Activated CD8-positive, alpha-beta memory T cell treated with anti-CD3 and anti-CD28 coated beads for 24 hours (primary cell): ENCODE measurements at regions not wholly inside any gene's neighbourhood (a gene's known extent, or its start where the extent isn't known, plus 50 kb on each side); places are given as distances from the start of the nearest gene placed in this dataset.

Experiments
- DNase-seq: peaks from one replicate; pipeline ENCODE4 v3.0.0-alpha.2; 2020

DNA sequence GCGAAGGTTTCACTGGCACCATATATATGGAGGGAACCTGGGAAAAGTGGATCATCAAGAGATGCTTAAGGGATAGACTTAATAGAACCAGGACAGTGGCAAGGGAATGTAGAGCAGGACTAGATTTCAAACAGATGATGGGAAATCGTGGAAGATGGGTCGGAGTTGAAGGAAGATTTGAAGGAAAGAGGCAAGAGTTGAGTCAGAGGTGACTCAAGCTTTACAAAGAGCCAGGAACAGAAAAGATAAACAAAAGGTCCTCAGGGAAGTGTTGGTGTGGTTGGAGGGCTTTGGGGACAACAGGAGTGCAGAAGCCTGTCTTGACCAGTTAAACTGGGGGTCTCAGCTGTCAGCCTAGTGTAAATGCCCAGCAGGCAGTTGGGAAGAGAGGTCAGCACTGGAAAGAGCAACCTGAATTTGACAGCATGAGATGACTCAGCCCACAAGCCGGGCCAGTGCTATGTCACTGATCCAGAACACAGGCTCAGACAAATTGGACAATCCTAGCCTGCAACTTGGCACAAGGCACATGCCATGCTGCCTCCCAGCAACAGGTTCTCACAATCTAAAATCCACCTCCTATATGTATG is 230.5 kb downstream of the IDS start:
- no peak for DNase-seq

DNA sequence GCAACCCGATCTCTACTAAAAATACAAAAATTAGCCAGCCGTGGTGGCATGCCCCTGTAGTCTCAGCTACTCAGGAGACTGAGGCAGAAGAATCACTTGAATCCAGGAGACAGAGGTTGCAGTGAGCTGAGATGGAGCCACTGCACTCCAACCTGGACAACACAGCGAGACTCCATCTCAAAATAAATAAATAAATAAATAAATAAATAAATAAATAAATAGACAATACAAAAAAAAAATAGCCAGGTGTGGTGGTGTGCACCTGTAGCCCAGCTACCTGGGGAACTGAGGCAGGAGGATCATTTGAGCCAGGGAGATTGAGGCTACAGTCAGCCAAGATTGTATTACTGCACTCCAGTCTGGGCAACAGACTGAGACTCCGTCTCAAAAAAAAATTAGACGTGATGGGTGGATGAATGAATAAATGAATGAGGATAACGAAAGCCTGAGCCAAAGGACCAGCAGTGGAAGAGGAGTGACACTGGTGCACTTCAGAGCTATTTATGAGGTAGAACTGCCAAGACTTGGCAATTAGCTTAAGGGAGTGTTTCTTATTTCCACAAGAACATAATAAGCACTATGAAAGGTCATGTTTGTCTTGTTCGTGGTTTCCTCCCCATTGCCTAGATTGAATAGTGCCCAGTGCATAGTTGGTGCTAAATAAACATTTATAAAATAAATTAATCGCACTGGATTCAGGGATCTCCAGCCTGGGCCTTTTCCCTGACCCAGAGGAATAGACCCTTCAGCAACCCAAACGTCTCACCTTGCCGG is 232.2 kb downstream of the IDS start:
- DNase-seq, result no peak

DNA sequence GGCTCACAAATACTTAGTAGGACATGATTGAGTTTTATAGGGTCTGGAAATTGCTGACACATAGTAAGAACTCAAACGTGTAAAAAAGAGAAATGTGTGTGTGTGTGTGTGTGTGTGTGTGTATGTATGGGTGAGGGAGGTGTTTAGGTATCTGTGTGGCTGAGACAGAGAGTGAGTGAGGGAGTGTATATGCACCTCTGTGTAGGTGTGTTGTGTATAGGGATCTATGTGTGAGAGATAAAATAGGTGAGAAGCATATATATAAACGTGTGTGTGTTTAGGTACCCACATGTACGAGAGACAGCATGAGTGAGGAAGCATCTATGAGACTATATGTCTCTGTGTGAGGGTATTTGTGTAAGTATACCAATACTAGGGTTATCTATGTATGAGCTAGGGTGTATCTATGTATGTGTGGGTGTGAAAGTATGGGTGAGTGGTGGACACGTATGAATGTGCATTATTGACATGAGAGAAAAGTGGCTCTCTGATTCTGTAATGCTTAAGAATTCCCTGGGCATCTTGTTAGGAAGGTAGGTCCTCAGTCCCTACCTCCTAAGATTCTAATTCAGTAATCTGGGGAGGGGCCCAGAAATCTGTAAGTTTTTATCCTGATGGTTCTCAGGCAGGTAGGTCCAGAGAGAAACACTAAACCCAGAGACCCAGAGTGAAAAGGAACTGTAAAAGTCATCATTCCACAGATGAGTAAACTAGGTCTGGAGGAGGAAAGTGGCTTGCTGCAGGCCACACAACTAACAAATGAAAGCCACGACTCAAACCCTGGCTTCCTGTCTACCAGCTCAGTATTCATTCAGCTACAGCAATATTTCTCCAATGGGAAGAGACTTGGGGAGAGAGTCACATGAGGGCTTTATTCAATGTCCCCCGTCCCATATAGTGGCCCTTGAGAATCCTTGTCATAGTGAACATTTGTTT is 237.0 kb downstream of the IDS start:
- DNase-seq, result no peak

DNA sequence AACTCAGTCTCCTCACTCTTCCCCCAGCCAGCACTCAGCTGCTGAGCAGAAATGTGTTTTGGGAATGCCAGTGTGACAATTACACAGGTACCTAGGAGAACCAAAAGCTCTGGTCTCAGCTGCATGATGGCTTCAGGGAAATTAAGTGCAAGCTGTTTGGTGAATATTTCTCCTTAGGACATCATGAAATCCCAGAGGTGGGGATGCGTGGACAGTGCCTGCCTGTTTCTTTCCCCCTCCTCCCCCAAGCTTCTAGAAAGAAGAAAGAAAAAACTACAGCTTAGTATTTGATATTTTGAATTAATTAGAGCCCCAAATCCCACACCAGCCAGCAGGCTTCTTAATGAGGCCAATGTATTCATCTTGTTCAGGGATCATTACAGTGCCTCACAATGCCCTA is 243.0 kb downstream of the IDS start:
- DNase-seq, result no peak

DNA sequence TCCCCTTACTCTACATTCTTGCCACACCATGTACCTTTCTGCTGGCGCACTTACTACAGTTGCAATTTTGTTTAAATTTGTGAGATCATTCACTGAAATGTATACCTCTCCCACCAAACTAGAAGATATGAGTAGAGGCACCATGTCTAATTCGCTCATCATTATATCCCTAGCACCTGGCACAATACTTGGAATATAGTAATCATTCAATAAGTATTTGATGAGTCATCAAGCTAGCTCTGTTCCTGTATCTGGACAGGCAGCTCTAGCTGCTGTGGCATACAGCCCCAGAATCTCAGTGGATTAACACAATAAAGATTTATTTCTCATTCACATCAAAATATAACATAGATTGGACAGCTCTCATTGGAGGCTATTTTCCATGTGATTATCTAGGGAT is 245.9 kb downstream of the IDS start:
- DNase-seq, result no peak

DNA sequence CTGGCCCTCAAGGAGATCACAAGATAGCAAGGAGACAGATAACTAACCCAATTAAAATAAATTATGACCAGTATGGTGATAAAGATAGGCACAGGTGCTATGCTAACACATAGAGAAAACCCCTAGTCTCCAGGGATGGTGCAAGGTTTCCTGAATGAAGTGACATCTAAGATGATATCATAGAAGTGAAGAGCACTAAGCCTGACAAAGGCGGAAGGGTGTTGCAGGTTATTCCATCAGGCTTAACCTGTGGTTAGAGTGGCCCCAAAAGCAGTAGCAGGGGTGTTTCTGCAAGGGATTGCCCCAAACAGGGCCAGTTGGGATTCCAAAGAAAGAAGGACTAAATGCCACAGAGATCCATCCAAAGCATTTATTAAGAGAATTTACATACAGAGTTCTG is 249.2 kb downstream of the IDS start:
- no peak for DNase-seq

DNA sequence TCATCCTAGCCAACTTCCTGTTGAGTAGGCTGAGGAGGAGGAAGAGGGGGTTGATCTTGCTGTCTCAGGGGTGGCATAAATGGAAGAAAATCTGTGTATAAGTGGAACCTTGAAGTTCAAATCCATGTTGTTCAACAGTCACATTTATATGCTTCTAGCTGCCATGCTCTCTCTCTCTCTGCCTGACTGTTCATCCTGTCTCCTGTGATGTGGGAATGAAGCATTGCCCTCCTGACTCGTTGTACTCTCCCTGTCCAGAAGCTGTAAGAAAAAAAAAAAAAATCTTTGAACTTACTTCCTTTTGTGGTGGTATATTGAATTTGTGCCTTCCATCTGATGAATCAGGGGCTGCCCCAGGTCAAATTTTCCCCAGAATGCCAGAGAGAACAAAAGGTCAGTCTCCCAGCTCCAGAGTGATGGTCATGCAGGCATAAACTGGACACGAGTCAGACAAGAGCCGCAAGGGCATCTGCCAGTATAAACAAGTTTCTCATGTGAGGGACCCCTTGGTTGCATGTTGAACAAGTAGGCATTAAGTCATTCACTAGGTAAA is 257.0 kb downstream of the IDS start:
- DNase-seq, result no peak

DNA sequence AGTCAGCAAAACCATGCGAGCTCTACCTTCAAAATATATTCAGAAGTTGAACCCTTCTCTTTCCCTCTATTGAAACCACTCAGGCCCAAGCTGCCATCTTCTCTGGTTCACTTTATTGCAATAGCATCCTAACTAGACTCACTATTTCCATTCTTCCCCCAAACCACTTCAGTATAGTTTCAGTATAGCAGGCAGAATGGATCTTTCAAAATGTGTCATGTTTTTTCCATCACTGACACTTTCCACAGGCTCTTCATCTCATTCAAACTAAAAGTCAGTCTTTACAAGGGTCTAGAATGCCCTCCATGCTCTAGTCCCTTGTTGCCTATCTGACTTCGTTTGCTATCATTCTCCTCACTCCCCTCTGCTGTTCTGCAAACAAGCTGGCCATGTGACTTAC is 274.4 kb downstream of the IDS start:
- no peak for DNase-seq

DNA sequence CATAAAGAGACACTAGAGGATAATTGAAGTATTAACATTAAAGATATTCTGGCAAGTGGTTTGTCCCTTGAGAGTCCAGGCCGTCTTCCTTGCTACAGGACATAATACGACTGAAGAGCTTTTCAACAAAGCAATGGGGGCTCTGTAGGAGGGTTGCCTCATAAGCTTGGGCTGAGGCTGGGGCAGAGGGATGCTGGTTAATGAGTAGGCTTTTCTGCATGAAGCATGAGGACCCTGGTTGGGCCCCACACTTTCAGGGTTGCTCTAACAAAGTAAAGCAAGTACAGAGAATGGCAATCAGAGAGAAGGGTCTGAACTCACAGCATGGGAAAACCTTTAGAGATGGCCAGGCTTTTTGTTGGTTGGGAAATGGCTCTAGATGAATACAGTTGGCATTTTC is 281.3 kb downstream of the IDS start:
- DNase-seq, result no peak

DNA sequence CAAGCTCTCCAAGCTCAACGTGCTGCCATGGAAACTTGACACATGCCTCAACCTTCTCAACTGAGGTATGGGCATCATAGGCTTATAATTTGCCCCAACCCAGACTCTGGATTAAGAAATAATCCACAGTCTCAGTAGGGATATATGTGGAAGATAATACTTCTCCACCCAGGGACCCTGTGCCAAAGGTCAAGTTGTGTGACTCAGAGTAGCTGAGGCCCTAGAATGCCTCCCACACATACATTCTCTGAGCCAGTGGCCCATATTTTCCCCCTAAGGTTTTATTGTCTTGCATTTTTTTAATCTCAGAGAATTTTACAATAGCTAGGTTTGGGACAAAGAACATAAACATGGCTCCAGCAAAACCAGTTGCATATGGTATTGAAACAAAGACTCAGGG is 283.1 kb downstream of the IDS start:
- no peak for DNase-seq

DNA sequence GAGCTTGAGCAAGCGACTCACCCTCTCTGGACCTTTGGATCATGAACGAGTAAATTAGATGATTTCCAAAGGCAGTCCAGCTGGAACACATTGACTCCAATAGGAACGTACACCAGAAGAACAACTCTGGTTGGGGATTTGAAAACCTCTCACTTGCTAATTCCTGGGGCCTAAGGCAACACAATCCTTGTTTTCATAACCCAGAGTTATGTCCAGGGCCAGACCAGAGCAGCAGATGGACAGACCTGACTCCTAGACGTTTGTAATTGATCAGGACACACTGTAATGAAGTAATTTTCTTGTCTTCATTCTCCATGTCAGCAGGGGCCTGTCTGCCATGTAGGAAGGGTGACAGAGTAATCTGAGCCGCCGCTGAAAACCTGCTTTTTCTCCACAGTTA is 283.9 kb downstream of the IDS start:
- no peak for DNase-seq

DNA sequence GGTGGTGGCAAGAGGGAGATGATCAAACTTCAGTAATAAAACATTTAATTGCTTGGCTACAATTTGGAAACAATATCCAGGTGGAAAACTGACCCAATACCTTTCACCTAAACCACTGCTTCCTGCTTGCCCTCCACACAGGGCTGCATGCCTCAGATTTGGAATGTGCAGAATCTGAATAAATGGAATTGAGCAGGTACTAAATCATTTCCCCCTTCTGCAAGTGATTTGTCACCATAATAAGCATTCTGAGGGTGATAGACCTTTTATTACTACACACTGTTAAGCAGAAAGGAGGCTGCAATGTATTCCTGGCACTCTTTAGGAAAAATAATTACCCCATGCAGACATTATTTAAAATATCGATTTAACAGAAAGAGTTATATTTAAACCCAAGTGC is 291.8 kb downstream of the IDS start:
- no peak for DNase-seq

DNA sequence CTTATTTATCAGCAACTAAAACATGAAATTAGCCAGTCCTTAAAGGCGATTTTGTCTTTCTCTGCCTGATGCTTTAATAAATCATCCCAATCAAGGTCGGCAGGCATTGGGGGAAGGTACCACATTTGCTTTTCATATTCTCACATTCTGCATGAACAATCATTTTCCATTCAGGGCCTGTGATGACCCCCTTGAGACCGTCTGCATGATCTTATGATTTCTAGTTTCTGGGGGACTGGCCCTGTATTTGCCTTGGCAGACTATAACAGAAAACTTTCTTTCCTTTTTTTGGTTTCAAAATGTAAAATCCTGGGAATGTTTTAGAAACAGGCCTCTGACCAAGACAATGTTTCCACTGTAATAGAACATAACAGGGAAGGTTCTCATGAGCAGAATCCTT is 296.8 kb downstream of the IDS start:
- DNase-seq, result no peak

DNA sequence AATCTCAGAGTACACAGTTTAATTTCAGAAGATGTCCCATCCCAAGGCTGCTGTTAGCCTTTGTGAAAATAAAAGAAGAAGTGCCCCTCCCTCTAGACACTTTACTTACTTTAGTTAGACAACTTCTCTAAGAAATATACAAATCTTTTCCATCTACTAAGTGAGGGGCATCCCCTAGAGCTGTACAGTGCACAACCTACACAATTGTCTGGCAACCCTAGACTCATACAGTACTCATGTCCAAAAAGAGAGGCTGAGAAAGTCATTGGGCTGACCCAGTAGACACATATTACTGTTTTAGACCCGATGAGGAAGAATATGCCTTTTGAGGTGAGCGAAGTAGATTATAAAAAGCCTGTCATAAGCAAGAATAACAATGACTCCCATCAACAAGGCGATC is 297.6 kb downstream of the IDS start:
- no peak for DNase-seq

DNA sequence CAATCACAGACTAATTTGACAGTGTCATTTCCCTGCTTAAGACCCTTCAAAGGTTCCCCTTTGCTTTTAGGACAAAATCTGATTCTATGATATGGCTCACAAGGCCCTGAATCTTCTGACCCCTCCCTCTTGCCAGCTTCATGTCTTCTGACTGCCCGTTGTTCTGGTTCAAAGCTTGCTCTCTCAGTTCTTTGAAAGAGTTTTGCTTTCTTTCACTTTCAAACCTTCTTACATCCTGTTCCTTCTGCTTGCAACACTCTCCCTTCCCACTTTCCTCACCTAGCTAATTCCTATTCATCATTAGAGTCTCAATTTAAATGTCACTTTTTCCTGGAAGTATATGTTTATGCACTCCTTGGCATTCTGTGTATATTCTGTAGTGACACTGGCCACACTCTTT is 299.2 kb downstream of the IDS start:
- DNase-seq, result no peak

DNA sequence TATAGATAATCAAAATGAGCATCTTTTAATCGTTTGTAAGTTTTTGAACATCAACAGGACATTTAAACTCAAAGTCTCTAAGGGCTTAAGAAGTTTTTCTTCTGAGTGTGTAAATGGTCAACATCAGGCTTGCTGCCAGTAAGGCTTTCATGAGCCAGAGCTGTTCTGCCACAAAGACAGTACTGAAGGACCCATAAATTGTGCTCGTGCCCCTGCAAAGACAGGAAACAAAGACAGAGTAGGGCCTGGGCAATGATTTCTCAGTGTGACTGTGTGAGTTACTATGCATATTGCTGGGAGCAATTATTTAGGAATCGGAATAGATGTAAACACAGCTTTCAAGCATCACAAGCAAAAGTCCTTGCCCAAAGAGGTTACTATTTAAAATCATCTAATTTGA is 300.0 kb downstream of the IDS start:
- no peak for DNase-seq

DNA sequence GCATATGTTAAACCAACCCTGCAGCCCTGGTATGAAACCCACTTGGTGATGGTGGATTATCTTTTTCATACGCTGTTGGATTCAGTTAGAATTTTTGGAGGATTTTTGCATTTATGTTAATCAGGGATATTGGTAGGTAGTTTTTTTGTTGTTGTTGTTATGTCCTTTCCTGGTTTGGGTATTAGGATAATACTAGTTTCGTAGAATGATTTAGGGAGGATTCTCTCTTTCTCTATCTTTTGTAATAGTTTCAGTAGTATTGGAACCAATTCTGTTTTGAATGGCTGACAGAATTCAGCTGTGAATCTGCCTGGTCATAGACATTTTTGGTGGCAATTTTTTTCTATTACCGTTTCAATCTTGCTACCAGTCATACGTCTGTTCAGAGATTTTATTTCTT is 305.4 kb downstream of the IDS start:
- DNase-seq, result no peak

DNA sequence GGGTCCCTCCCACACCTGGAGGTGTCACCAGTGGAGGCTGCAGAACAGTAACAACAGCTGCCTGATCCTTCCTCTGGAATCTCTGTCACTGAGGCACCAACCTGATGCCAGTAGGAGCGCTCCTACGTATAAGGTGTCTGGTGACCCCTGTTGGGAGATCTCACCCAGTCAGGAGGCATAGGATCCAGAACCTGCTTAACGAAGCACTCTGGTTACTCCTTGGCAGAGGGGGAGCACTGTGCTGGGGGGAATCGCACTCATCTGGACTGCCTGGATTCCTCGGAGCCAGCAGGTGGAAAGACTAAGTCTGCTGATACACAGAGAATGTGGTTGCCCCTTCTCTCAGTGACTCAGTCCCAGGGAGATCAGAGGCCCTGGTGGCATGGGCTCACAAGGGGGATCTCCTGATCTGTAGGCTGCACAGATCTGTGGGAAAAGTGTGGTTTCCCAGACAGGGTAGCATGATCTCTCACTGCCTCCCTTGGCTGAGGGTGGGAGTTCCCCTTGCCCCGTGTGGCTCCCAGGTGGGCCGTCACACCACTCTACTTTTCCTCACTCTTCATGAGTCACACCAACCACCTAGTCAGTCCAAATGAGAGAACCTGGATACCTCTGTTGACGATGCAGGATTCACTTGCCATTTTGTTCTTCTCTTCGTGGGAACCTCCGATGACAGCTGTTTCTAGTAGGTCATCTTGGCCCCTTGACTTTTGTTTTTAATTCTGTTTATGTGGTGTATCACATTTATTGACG is 305.9 kb downstream of the IDS start:
- no peak for DNase-seq

DNA sequence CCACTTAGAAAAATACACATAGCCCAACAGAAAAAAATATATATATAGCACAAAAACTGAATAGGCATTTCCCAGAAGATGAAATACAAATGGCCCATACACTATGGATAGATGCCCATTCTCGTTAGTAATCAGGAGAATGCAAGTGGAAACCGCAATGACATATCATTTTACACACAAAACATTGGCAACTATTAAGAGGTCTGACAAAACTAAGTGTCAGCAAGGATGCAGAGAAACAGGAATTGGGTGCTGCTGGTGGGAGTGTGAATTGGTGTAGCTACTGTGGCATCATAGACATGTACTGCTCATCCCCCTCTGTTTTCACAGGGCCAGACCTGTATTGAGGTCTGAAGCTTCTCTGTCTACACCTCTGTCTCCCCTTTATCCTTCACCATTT is 320.0 kb downstream of the IDS start:
- no peak for DNase-seq

DNA sequence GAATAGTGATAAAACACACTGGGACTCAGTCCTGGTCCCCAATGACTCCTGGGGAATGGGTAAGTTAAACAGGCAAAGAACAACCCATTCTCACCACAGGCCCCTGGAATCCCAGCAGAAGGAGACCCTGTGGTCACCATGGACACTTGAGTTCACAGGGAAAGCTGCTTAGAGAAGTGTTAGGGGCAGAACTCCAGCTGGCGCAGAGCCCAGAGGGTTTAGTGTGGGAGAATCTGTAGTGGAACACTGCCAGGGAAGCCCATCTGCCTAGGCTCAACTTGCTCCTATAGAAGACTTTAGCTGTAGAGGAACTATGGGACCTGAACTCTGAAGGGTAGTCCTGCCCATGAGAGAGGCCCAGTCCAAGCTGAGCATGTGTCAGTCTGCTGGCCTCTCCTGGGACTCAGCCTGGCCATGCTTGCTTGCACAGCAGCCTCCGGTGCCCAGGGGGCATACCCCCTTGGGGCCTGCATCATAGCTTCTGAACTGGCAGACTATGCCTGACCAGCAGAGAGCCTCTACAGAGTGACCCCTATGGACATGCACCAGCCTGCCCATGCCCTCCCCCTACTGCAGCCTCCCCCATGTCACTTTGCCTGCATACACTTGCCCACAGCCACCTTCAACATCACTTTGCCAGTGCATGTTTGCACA is 343.5 kb downstream of the IDS start:
- no peak for DNase-seq

DNA sequence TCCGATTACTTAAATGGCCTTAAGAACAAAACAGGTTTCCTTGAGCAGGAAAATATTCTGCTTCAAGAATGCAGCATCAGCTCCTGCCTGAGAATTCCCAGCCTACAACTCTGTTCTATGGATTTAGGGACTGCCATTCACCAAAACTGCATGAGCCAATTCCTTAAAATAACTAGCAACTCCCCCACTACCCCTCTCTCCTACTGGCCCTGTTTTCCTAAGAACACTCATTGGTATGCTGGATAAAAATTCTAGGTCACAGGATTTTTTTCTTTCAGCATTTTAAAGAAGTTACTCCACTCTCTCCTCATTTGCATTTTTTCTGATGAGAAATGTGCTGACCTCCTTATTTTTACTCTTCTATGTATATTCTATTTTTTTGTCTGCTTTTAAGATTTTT is 347.1 kb downstream of the IDS start:
- no peak for DNase-seq

DNA sequence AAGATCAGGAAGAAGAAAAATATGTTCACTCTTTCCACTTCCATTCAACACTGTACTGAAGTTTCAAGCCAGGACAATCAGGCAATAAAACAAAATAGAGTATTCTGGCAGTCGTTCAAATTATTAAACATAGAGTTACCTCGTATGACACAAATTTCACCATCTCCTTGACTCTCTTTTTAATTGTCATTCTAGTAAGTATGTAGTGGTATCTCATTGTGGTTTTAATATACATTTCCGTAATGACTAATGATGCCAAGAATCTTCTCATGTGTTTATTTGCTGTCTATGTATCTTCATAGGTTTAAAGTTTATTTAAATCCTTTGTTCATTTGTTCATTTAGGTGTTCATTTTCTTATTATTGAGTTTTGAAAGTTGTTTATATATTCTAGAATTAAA is 352.2 kb downstream of the IDS start:
- DNase-seq, result no peak
